HEK293 (cell line): ENCODE measurements at regions not wholly inside any gene's neighbourhood (a gene's known extent, or its start where the extent isn't known, plus 50 kb on each side); places are given as distances from the start of the nearest gene placed in this dataset.

Experiments
- ATF2 ChIP-seq: fragments of 450-650 bp; formaldehyde crosslinking; IDR thresholded peaks from 2 replicates; pipeline ENCODE4 v1.5.1; 2016; ENCODE audit warnings: missing biosample characterization, missing genetic modification characterization, low read depth
- YY1 ChIP-seq: fragments of 450-650 bp; formaldehyde crosslinking; IDR thresholded peaks from 2 replicates; pipeline ENCODE4 v1.5.1; 2018; ENCODE audit warnings: missing biosample characterization, missing genetic modification characterization
- ZFP37 ChIP-seq: fragments of 450-650 bp; formaldehyde crosslinking; IDR thresholded peaks from 2 replicates; pipeline ENCODE4 v1.5.1; 2016; ENCODE audit warnings: missing biosample characterization, missing genetic modification characterization
- ZNF148 ChIP-seq: fragments of 450-650 bp; formaldehyde crosslinking; IDR thresholded peaks from 2 replicates; pipeline ENCODE4 v1.5.0; 2017; ENCODE audit warnings: missing biosample characterization, missing genetic modification characterization, borderline replicate concordance
- ZNF501 ChIP-seq: fragments of 450-650 bp; formaldehyde crosslinking; IDR thresholded peaks from 2 replicates; pipeline ENCODE4 v1.5.1; 2016; ENCODE audit warnings: missing biosample characterization, missing genetic modification characterization
- ZNF623 ChIP-seq: fragments of 450-650 bp; formaldehyde crosslinking; IDR thresholded peaks from 2 replicates; pipeline ENCODE4 v1.5.1; 2016; ENCODE audit warnings: missing biosample characterization, missing genetic modification characterization
- TF ChIP-seq, protein P1 (sequence below): fragments of 450-650 bp; formaldehyde crosslinking; IDR thresholded peaks from 2 replicates; pipeline ENCODE4 v1.5.1; 2016; ENCODE audit warnings: missing biosample characterization, missing genetic modification characterization
- TF ChIP-seq, protein P2 (sequence below): fragments of 450-650 bp; formaldehyde crosslinking; IDR thresholded peaks from 2 replicates; pipeline ENCODE4 v1.5.1; 2016; ENCODE audit warnings: missing biosample characterization, missing genetic modification characterization, borderline replicate concordance

DNA sequence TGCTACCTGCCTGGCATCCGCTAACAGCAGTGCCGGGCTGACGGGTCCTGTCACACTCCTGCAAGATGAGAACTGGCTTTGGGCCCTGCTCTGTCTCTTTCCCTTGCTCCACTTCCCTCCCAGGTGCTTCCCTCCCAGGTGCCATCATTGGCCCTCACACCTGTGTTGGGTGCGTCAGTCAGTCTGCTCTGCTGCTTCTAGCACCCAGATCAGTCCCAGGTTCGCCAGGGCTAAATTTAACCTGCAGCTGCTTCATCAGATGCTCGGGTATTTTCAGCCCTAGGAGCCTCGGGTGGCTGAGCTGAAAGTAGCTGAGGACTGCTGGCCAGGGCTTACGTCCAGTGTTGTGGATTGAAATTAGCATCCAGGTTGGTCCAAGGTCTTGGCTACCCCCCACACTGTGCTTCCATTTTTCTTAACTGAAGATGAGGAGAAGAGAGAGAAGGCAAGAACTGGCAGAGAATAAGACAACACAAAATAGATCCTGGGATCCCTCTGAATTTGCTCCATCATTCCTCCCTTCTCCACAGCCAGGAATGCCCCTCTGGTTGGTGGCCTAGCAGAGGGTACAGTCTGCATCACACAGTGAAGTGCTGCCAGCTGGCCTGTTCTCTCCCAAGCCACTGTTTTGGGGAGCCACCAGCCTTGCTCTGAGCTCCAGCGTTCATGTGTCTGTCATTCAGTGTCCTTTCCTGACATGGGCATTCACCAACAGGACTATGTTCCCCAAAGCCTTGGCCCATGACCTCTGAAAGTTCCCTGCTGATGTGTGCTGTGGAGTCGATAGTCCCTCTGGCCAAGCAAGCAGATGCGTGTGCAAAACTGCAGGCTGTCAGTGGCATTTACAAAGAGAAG is 65.9 kb upstream of the SYPL1 start:
- TF ChIP-seq ZNF623 (tag by site-specific recombination) = no peak
- TF ChIP-seq, protein P1, sequence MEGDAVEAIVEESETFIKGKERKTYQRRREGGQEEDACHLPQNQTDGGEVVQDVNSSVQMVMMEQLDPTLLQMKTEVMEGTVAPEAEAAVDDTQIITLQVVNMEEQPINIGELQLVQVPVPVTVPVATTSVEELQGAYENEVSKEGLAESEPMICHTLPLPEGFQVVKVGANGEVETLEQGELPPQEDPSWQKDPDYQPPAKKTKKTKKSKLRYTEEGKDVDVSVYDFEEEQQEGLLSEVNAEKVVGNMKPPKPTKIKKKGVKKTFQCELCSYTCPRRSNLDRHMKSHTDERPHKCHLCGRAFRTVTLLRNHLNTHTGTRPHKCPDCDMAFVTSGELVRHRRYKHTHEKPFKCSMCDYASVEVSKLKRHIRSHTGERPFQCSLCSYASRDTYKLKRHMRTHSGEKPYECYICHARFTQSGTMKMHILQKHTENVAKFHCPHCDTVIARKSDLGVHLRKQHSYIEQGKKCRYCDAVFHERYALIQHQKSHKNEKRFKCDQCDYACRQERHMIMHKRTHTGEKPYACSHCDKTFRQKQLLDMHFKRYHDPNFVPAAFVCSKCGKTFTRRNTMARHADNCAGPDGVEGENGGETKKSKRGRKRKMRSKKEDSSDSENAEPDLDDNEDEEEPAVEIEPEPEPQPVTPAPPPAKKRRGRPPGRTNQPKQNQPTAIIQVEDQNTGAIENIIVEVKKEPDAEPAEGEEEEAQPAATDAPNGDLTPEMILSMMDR (tag by site-specific recombination) = no peak
- no peak for TF ChIP-seq ATF2 (tag by site-specific recombination)
- no peak for TF ChIP-seq ZNF148 (tag by site-specific recombination)
- TF ChIP-seq, protein P2, sequence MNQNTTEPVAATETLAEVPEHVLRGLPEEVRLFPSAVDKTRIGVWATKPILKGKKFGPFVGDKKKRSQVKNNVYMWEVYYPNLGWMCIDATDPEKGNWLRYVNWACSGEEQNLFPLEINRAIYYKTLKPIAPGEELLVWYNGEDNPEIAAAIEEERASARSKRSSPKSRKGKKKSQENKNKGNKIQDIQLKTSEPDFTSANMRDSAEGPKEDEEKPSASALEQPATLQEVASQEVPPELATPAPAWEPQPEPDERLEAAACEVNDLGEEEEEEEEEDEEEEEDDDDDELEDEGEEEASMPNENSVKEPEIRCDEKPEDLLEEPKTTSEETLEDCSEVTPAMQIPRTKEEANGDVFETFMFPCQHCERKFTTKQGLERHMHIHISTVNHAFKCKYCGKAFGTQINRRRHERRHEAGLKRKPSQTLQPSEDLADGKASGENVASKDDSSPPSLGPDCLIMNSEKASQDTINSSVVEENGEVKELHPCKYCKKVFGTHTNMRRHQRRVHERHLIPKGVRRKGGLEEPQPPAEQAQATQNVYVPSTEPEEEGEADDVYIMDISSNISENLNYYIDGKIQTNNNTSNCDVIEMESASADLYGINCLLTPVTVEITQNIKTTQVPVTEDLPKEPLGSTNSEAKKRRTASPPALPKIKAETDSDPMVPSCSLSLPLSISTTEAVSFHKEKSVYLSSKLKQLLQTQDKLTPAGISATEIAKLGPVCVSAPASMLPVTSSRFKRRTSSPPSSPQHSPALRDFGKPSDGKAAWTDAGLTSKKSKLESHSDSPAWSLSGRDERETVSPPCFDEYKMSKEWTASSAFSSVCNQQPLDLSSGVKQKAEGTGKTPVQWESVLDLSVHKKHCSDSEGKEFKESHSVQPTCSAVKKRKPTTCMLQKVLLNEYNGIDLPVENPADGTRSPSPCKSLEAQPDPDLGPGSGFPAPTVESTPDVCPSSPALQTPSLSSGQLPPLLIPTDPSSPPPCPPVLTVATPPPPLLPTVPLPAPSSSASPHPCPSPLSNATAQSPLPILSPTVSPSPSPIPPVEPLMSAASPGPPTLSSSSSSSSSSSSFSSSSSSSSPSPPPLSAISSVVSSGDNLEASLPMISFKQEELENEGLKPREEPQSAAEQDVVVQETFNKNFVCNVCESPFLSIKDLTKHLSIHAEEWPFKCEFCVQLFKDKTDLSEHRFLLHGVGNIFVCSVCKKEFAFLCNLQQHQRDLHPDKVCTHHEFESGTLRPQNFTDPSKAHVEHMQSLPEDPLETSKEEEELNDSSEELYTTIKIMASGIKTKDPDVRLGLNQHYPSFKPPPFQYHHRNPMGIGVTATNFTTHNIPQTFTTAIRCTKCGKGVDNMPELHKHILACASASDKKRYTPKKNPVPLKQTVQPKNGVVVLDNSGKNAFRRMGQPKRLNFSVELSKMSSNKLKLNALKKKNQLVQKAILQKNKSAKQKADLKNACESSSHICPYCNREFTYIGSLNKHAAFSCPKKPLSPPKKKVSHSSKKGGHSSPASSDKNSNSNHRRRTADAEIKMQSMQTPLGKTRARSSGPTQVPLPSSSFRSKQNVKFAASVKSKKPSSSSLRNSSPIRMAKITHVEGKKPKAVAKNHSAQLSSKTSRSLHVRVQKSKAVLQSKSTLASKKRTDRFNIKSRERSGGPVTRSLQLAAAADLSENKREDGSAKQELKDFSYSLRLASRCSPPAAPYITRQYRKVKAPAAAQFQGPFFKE = no peak
- no peak for TF ChIP-seq YY1
- TF ChIP-seq ZFP37 (tag by site-specific recombination) = no peak
- no peak for TF ChIP-seq ZNF501
